ENCODE measurements at regions not wholly inside any gene's neighbourhood (a gene's known extent, or its start where the extent isn't known, plus 50 kb on each side); places are given as distances from the start of the nearest gene placed in this dataset.
"Not testable (repeated sequence)": the region's sequence is repeated elsewhere in the genome, so short reads cannot be mapped to it uniquely, and the experiment has no call there.

GRCh38 chr15:95636107-95636506 lies 694.4 kb upstream of the NR2F2 start:
- DNase-seq = no peak

- not testable (repeated sequence) for DNase-seq
These were observed 693.3 kb upstream of the NR2F2 start for GRCh38 chr15:95637234-95637633.

- DNase-seq = no peak
These were observed 691.3 kb upstream of the NR2F2 start for GRCh38 chr15:95639208-95639607.

GRCh38 chr15:95644100-95644875 lies 686.2 kb upstream of the NR2F2 start:
- no peak for DNase-seq

DNA sequence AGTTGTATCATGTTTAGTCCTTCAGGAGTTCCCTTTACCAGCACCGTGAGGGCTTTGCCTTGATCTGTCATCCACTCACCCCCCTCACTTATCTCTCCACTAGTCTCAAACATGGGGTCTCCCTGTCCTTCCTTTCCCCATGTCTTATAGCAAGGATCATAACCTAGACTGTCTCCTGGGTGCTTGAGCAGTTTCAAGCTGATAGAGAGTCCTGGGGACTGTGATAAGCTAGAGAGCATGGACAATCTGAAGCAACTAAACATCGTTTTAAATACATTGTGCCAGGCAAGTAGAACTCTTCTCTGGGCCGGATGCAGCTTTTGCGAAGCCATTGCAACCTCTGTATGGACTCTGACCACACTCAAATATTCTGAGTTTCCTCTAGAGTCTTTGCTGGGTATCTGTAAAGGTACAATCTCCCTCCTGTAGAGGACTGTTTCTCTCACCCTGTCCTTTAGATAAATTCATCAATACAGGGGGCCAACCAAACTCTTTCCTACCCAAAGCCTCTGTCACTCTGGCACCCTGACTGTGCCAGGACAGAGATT lies 684.6 kb upstream of the NR2F2 start:
- no peak for DNase-seq

- no peak for DNase-seq
These were observed 683.8 kb upstream of the NR2F2 start for GRCh38 chr15:95646484-95647273.

- DNase-seq = no peak
These were observed 682.8 kb upstream of the NR2F2 start for GRCh38 chr15:95647531-95648277.

DNA sequence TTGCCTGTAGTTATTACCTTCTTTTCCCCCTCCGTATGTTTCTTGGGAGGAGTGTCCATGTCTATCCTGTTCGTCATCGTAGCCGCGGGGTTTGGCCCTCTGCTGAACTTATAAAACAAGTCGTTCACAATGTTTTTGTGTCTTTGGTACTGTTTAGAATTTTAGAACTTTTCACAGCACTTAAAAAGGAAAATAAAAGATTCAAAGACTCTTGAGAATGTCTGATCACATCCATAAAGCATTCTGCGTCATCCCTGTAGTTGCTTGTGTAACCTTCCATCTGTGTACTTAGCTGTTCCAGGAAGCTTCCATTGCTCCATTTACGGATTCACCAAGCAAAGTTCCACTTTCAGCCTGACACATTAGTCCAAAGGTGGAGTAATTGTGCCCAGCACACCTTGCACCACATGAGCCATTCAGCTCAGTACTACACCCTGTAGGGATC lies 677.1 kb upstream of the NR2F2 start:
- no peak for DNase-seq

GRCh38 chr15:95655089-95655607 lies 675.4 kb upstream of the NR2F2 start:
- DNase-seq = no peak

DNA sequence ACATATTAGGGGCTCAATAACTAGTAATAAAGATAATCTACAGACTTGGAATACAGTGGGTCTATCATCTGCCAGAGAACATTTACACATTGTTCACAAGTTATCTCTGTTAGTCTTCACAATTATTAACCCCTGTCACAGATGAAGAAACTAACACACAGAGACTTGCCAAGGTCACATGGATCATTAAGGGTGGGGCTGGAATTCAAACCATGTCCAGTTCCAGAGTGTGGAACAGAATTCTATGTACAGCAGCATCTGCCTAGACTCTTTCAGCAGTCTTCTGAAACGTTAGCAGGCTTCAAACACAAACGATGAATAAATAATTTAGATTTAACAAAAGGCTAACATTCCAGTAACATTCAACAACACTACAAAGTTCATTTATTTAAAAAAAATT lies 673.9 kb upstream of the NR2F2 start:
- DNase-seq = no peak

DNA sequence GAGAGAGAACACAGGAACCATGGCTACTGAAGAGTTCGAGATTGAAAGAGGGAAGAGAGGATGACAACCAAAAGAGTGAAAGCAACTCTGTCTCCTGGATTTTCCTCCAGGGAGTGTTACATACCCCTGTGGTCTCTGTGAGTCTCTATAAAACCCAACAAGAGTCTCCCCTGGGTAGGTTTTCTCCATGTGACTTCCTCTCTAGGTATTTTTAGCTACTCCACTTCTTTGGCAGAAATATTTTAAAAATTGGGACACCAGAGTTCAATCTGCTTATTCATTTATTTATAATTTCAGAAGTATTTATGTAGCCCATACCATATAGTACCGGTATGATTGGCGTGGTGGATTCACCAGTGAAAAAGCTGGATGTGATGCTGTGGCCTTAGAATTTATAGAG lies 671.7 kb upstream of the NR2F2 start:
- DNase-seq = no peak

DNA sequence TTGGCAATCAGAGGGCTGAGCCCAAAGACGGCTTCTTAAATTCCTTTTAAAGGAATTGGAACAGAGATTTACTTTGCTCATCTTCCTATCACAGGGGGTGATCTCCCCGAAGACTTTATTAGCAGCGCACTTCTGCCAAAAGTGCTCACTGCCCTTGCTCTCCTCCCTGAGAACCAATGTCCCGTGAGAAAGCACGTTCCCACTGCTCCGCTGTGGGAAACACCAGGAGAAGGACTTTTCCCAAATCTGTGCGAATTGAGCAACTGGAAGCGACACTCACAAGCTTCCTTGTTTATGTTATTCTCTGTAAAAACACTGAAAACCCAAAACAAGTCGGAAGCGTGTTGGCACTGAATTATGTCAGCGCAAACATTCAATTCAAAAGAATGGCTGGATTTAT lies 670.8 kb upstream of the NR2F2 start:
- DNase-seq = no peak

- DNase-seq = no peak
These were observed 667.9 kb upstream of the NR2F2 start for GRCh38 chr15:95662638-95663037.

- DNase-seq = no peak
These were observed 667.1 kb upstream of the NR2F2 start for GRCh38 chr15:95663156-95664100.

- no peak for DNase-seq
These were observed 666.0 kb upstream of the NR2F2 start for GRCh38 chr15:95664450-95664849.

DNA sequence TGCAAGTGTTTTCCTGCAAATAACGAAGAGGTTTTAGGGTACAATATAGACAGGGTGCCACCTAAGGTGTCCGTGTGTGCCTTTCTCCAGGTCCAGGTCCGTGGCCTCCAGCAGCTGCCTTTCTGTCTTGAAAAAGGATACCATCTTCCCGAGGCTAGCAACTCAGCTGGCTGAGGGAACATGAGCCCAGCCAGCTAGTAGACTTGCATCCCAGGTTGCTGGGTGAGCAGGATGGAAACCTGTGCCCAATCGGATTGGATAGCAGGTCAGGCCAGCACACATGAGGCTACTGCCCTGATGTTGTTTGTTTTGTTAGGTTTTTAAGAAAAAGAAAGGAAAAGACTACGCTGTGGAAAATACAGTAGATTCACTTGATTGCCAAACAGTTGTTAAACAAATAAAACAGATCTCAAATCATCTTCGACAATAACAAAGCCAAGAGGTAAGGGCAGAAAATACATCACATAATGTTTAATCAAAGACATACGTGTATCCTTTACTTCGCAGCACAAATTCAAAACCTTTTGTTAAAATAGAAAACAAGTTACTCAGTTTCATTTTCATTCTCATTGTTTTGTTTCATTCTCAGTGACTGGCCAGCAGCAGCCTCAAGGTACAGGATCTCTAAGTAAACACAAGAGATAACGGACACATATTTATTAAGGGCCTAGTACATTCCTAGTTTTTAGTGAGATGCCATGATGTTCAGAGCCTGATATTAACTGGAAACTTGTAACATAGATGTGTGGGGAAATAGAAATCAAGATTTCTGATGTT lies 661.2 kb upstream of the NR2F2 start:
- DNase-seq = no peak

DNA sequence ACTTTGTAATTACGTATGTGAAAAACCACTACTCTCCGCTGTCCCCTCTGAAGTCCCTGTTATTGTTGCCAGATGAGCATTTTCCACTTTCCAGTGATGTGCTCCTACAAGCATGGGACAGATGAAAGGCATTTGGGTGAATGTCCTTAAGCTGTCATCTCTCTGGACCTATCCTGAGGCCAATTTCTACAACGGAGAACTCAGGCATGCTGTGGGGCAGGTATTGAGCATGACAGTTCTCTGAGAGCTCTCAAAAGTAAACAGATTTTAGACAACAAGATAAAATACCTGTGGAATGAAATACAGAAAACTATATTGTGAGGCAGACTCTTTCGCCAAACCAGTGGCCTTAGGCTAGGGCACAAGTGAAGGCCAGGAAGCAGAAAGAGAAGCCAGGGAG lies 656.5 kb upstream of the NR2F2 start:
- DNase-seq = no peak

DNA sequence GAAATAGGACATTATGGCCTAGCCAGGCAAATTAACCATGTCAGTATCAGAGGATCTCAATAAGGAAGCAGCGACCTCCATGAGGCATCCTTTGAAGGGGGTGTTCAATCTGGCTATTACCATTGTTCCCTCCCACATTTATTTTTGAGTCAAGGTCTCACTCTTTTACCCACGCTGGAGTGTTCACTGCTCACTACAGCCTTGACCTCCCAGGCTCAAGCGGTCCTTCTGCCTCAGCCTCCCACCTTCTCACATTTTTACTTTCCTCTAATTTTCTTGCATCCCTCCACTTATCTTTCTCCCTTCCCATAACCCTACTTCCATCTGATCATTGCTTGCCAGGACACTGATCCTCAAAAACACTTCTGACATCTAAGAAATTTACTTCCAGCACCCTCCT lies 654.0 kb upstream of the NR2F2 start:
- DNase-seq = no peak

DNA sequence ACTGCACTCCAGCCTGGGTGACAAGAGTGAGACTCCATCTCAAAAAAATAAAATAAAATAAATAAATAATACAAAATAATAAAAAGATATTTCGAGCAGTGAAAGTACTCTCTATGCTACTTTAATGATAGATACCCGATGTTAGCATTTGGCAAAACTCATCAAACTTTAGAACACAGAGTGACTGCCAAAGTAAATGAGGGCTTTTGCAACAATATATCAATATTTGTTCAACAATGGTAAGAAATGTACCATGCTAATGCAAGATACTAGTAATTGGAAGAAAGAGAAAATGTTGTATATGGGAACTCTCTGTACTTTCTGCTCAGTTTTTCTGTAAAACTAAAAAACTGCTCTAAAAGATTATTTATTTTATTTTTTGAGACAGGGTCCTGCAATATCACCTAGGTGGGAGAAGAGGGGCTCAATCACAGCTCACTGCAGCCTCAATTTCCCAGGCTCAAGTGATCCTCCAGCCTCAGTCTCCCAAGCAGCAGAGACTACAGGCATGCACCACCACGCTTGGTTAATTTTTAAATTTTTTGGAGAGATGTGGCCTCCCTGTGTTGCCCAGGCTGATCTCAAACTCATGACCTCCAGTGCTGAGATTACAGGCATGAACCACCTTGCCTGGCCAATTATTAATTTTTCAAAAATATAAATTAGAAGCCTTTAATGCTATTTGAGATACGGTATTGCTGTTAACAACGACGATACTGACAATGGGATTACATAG lies 650.5 kb upstream of the NR2F2 start:
- DNase-seq = no peak

- no peak for DNase-seq
These were observed 649.8 kb upstream of the NR2F2 start for GRCh38 chr15:95680728-95681127.

All from activated effector memory CD4-positive, alpha-beta T cell treated with anti-CD3 and anti-CD28 coated beads, Interleukin-2, amount 50 U/mL, for 16 hours (primary cell).